GM12878 (cell line): ENCODE measurements at regions not wholly inside any gene's neighbourhood (a gene's known extent, or its start where the extent isn't known, plus 50 kb on each side); places are given as distances from the start of the nearest gene placed in this dataset.

ENCODE experiments used
- ATAC-seq: fragments of 200-7000 bp; cut with Tn5 transposase; 3 replicates; pipeline ENCODE4 v1.9.1; 2020; ENCODE audit warnings: mild to moderate bottlenecking, moderate library complexity
- BruUV-seq: library from RNA; stranded (reverse); fragments of 400-500 nt; replicated peaks from 2 replicates; lab custom pipeline; 2021; lab: Mats Ljungman, UMichigan
- CTCF ChIA-PET: fragments of 300-600 bp; sonication (Branson Sonifier 250); formaldehyde crosslinking; extraction: SDS; loops from one replicate; lab custom pipeline; 2021; ENCODE audit warnings: inconsistent platforms; lab: Yijun Ruan, JAX
- POLR2A ChIA-PET: fragments of 350-600 bp; formaldehyde crosslinking; extraction: SDS; loops from one replicate; lab custom pipeline; 2021; ENCODE audit warnings: inconsistent platforms; lab: Charles Lee
- RAD21 ChIA-PET: fragments of 300-600 bp; sonication (Branson Sonifier 250); formaldehyde crosslinking; loops from one replicate; lab custom pipeline; 2023; ENCODE audit warnings: antibody characterized with exemption; ENCODE audit not compliant: unreplicated experiment; lab: Charles Lee
- SMC1A ChIA-PET: fragments of 300-600 bp; sonication (Branson Sonifier 250); formaldehyde crosslinking; loops from one replicate; lab custom pipeline; 2023; ENCODE audit not compliant: unreplicated experiment, uncharacterized antibody; lab: Charles Lee
- DNase-seq: peaks from one replicate; pipeline ENCODE4 v3.0.0-alpha.2; 2011; ENCODE audit warnings: low read depth, low spot score
- FAIRE-seq: peaks from 3 replicates; lab custom pipeline; 2011; peaks lifted over from hg19 to GRCh38; lab: Jason Lieb, UNC
- H2AFZ ChIP-seq: 2 replicates; pipeline ENCODE4 v1.6.0; 2011; ENCODE audit warnings: low read depth, low read length, control low read depth; ENCODE audit not compliant: control insufficient read depth
- H3K27ac ChIP-seq: 2 replicates; pipeline ENCODE4 v1.5.1; 2011; ENCODE audit warnings: control low read depth; ENCODE audit not compliant: control insufficient read depth, insufficient read depth
- H3K27me3 ChIP-seq, 2 experiments: replicated peaks in 1 of 2; 2 replicates each; pipeline versions ENCODE4 v1.6.0 to v1.6.1; 2011; ENCODE audit warnings: low read length in 1 of 2; ENCODE audit not compliant: control insufficient read depth in 2 of 2, insufficient read depth in 2 of 2
- H3K36me3 ChIP-seq, 2 experiments: 2 replicates each; pipeline ENCODE4 v1.5.1; 2011; ENCODE audit warnings: low read length in 1 of 2; ENCODE audit not compliant: control insufficient read depth in 2 of 2, insufficient read depth in 2 of 2
- H3K4me1 ChIP-seq: 2 replicates; pipeline ENCODE4 v1.6.1; 2011; ENCODE audit warnings: mild to moderate bottlenecking, low read length, moderate library complexity, mixed read lengths; ENCODE audit not compliant: control insufficient read depth, insufficient read depth
- H3K4me2 ChIP-seq: 2 replicates; pipeline ENCODE4 v1.6.0; 2011; ENCODE audit warnings: control low read depth; ENCODE audit not compliant: control insufficient read depth, insufficient read depth
- H3K4me3 ChIP-seq: fragments of 200-600 bp; sonication (generic); 2 replicates; pipeline ENCODE4 v1.5.1; 2016
- H3K79me2 ChIP-seq: 2 replicates; pipeline ENCODE4 v1.6.0; 2011; ENCODE audit warnings: low read length; ENCODE audit not compliant: control insufficient read depth, insufficient read depth
- H3K9ac ChIP-seq: 2 replicates; pipeline ENCODE4 v1.8.0; 2011; ENCODE audit warnings: low read length, control low read depth, mixed read lengths; ENCODE audit not compliant: control insufficient read depth, insufficient read depth
- H3K9me3 ChIP-seq: replicated peaks from 3 replicates; pipeline ENCODE4 v1.5.1; 2011; ENCODE audit warnings: mild to moderate bottlenecking, low read length; ENCODE audit not compliant: control insufficient read depth, insufficient read depth
- H4K20me1 ChIP-seq: 2 replicates; pipeline ENCODE4 v1.6.0; 2011; ENCODE audit not compliant: control insufficient read depth, insufficient read depth
- ATF2 ChIP-seq: IDR thresholded peaks from 2 replicates; pipeline ENCODE4 v1.6.1; 2012; ENCODE audit warnings: low read length, inconsistent platforms
- CHD1 ChIP-seq: IDR thresholded peaks from 2 replicates; pipeline ENCODE4 v1.6.1; 2012; ENCODE audit warnings: low read depth, low read length, improper control_type of control experiment
- CHD2 ChIP-seq: IDR thresholded peaks from 2 replicates; pipeline ENCODE4 v1.6.1; 2011; ENCODE audit warnings: low read depth, low read length, improper control_type of control experiment, borderline replicate concordance
- CREB1 ChIP-seq: IDR thresholded peaks from 2 replicates; pipeline ENCODE4 v1.6.1; 2012; ENCODE audit warnings: low read depth, mild to moderate bottlenecking, inconsistent platforms
- CREM ChIP-seq: IDR thresholded peaks from 2 replicates; pipeline ENCODE4 v1.6.1; 2014; ENCODE audit warnings: antibody characterized with exemption, low read depth
- HCFC1 ChIP-seq: fragments of 150-350 bp; IDR thresholded peaks from 2 replicates; pipeline ENCODE4 v1.6.1; 2014; ENCODE audit warnings: low read length
- HDAC2 ChIP-seq: fragments of 200-600 bp; sonication (generic); IDR thresholded peaks from 2 replicates; pipeline ENCODE4 v1.6.1; 2017
- IKZF2 ChIP-seq, 2 experiments: fragments of 450-650 bp; IDR thresholded peaks; 2 replicates each; pipeline ENCODE4 v1.6.1; 2017; ENCODE audit warnings: mild to moderate bottlenecking in 2 of 2, moderate library complexity in 2 of 2
- KLF5 ChIP-seq: fragments of 450-650 bp; IDR thresholded peaks from 2 replicates; pipeline ENCODE4 v1.6.1; 2014; ENCODE audit warnings: mild to moderate bottlenecking; ENCODE audit not compliant: partially characterized antibody
- MTA2 ChIP-seq: fragments of 450-650 bp; IDR thresholded peaks from 2 replicates; pipeline ENCODE4 v1.6.1; 2016; ENCODE audit warnings: low read depth, mild to moderate bottlenecking, moderate library complexity
- MYC ChIP-seq: IDR thresholded peaks from 2 replicates; pipeline ENCODE4 v1.6.1; 2011; ENCODE audit warnings: mild to moderate bottlenecking, low read length, moderate library complexity, inconsistent platforms; ENCODE audit not compliant: insufficient read depth, insufficient replicate concordance, insufficient read length, severe bottlenecking
- NFXL1 ChIP-seq: fragments of 450-650 bp; IDR thresholded peaks from 2 replicates; pipeline ENCODE4 v1.6.1; 2017; ENCODE audit warnings: antibody characterized with exemption, mild to moderate bottlenecking, borderline replicate concordance
- POLR2AphosphoS2 ChIP-seq: IDR thresholded peaks from 2 replicates; pipeline ENCODE4 v1.6.1; 2011; ENCODE audit warnings: low read depth, mild to moderate bottlenecking, low read length, improper control_type of control experiment, moderate library complexity
- RELA ChIP-seq: fragments of 450-650 bp; IDR thresholded peaks from 2 replicates; pipeline ENCODE4 v1.8.0; 2014; ENCODE audit warnings: borderline replicate concordance; ENCODE audit not compliant: partially characterized antibody
- RFX5 ChIP-seq: IDR thresholded peaks from 2 replicates; pipeline ENCODE4 v1.6.1; 2011; ENCODE audit warnings: low read depth, low read length, improper control_type of control experiment
- SMAD1 ChIP-seq: fragments of 450-650 bp; IDR thresholded peaks from 2 replicates; pipeline ENCODE4 v1.6.1; 2018; ENCODE audit warnings: mild to moderate bottlenecking, low read depth; ENCODE audit not compliant: partially characterized antibody
- SUZ12 ChIP-seq: fragments of 200-600 bp; sonication (generic); IDR thresholded peaks from one replicate; pipeline ENCODE4 v1.6.1; 2018; ENCODE audit warnings: antibody characterized with exemption, mild to moderate bottlenecking; ENCODE audit not compliant: unreplicated experiment
- whole genome bisulfite sequencing: methylation state at CpG from one replicate; pipeline ENCODE4 v1.1.6; 2016; ENCODE audit warnings: low lambda C conversion rate; ENCODE audit not compliant: insufficient replicate concordance, insufficient coverage; ENCODE audit errors: missing lambda C conversion rate; 5-methylcytosine and 5-hydroxymethylcytosine counted together
- in situ Hi-C: fragments of 300-500 bp; cut with MboI; formaldehyde crosslinking; loops from 9 replicates; pipeline ENCODE4 v1.14.3; 2018; ENCODE audit warnings: mixed read lengths
- intact Hi-C: fragments of 100-400 bp; cut with micrococcal nuclease; formaldehyde crosslinking; loops from one replicate; pipeline ENCODE4 v1.14.2; 2022; ENCODE audit not compliant: unreplicated experiment

GRCh38 chr10:107420196-107420595 lies 255.7 kb upstream of the SORCS1 start:
- H2AFZ ChIP-seq: no peak overlapping the region
- no peak overlapping the region for H3K27ac ChIP-seq
- ATAC-seq (no peak), FAIRE-seq (no peak), DNase-seq (no peak)
- BruUV-seq: no TSS peak
- SMC1A ChIA-PET: interaction anchor here (0.6 to 1.4 kb wide), 3 partner anchors 11 to 25 kb away, joined by 3 read pairs; no protein-coding TSS in a partner anchor
- H3K9ac ChIP-seq: no peak overlapping the region
- no peak overlapping the region for H3K4me2 ChIP-seq
- no peaks in the 10 kb centered on the region for H3K9me3 ChIP-seq
- RAD21 ChIA-PET: interaction anchor here (2.1 kb wide), 1 partner anchor 24 kb away, joined by 9 read pairs; no protein-coding TSS in a partner anchor
- no peaks in the 10 kb centered on the region for H3K36me3 ChIP-seq
- POLR2A ChIA-PET: no interaction called here
- H4K20me1 ChIP-seq: no peaks in the 10 kb centered on the region
- WGBS: 68% methylated on average over 3 of the region's 3 CpGs
- H3K79me2 ChIP-seq: no peaks in the 10 kb centered on the region
- CTCF ChIA-PET: interaction anchor here (3.5 kb wide), 1 partner anchor 11 kb away, joined by 13 read pairs; no protein-coding TSS in a partner anchor
- no peaks in the 10 kb centered on the region for H3K27me3 ChIP-seq
- TF ChIP-seq HCFC1 (no peak), HDAC2 (no peak), ATF2 (no peak), CREM (no peak), RELA (no peak), NFXL1 (no peak), KLF5 (no peak), MTA2 (no peak), MYC (no peak), CHD1 (no peak), IKZF2 (IDR thresholded peaks at IDR 0.05) (no peak), RFX5 (no peak), CHD2 (no peak), POLR2AphosphoS2 (no peak), SUZ12 (no peak), SMAD1 (no peak), CREB1 (no peak)
- in situ Hi-C loops: loop anchor here (25.0 kb wide), 1 partner anchor 1117 kb away; no protein-coding TSS in a partner anchor
- peaks cover 19% of the 10 kb centered on the region for H3K4me1 ChIP-seq
- intact Hi-C loops: no loop called here
- H3K4me3 ChIP-seq: no peak overlapping the region
